GM10248 (cell line): ENCODE measurements at regions not wholly inside any gene's neighbourhood (a gene's known extent, or its start where the extent isn't known, plus 50 kb on each side); places are given as distances from the start of the nearest gene placed in this dataset.

Source experiments
- CTCF ChIA-PET: fragments of 300-600 bp; sonication (Branson Sonifier 250); formaldehyde crosslinking; extraction: SDS; loops from one replicate; lab custom pipeline; 2021; ENCODE audit warnings: antibody characterized with exemption; lab: Yijun Ruan, JAX
- POLR2A ChIA-PET: fragments of 350-650 bp; sonication (Branson Sonifier 250); formaldehyde crosslinking; extraction: SDS; loops from one replicate; lab custom pipeline; 2020; ENCODE audit warnings: antibody characterized with exemption; lab: Yijun Ruan, JAX
- DNase-seq: peaks from one replicate; pipeline ENCODE4 v3.0.0; 2012; ENCODE audit errors: extremely low spot score
- CTCF ChIP-seq: IDR thresholded peaks from 2 replicates; pipeline ENCODE4 v1.5.1; 2012; ENCODE audit warnings: mild to moderate bottlenecking, low read depth; ENCODE audit errors: extremely low read depth, missing control alignments, control extremely low read depth

- DNase-seq, result peak; percentile 49
- peak; percentile 65 for TF ChIP-seq CTCF
- ChIA-PET CTCF (interaction anchor here (0.8 to 0.9 kb wide), 3 partner anchors 10 to 302 kb away, joined by 3 read pairs; no protein-coding TSS in a partner anchor), POLR2A (no interaction called here)
Observed at GRCh38 chr3:18295171-18295920, 129.8 kb downstream of the SATB1 start.

- ChIA-PET CTCF (interaction anchor here (0.7 kb wide), 1 partner anchor 12 kb away, joined by 3 read pairs; no protein-coding TSS in a partner anchor), POLR2A (no interaction called here)
- TF ChIP-seq CTCF, result no peak
- no peak for DNase-seq
Observed at GRCh38 chr3:18290157-18290556, 135.0 kb downstream of the SATB1 start.

GRCh38 chr3:18288243-18288642, 136.9 kb downstream of the SATB1 start:
- no peak for TF ChIP-seq CTCF
- no peak for DNase-seq
- ChIA-PET POLR2A (no interaction called here), CTCF (interaction anchor here (1.2 kb wide), 1 partner anchor 15 kb away, joined by 4 read pairs; no protein-coding TSS in a partner anchor)

GRCh38 chr3:18284716-18285115, 140.4 kb downstream of the SATB1 start:
- no peak for DNase-seq
- TF ChIP-seq CTCF, result no peak
- CTCF ChIA-PET, result no interaction called here
- POLR2A ChIA-PET, result no interaction called here

GRCh38 chr3:18283680-18284079, 141.5 kb downstream of the SATB1 start:
- DNase-seq, result no peak
- no peak for TF ChIP-seq CTCF

GRCh38 chr3:18282507-18282906, 142.6 kb downstream of the SATB1 start:
- CTCF ChIA-PET, result no interaction called here
- TF ChIP-seq CTCF, result no peak
- POLR2A ChIA-PET, result no interaction called here
- no peak for DNase-seq

More at GRCh38 chr3:18283680-18284079, 141.5 kb downstream of the SATB1 start:
- ChIA-PET POLR2A (no interaction called here), CTCF (no interaction called here)
